H9 (cell line): ENCODE measurements at regions not wholly inside any gene's neighbourhood (a gene's known extent, or its start where the extent isn't known, plus 50 kb on each side); places are given as distances from the start of the nearest gene placed in this dataset.

Source experiments
- DNase-seq: peaks from one replicate; pipeline ENCODE4 v3.0.0-alpha.2; 2017
- H2AFZ ChIP-seq: one replicate; pipeline ENCODE4 v1.6.1; 2013; ENCODE audit warnings: mild to moderate bottlenecking, low read length, control low read depth, moderate library complexity
- H2AK5ac ChIP-seq: 2 replicates; pipeline ENCODE4 v1.6.1; 2013; ENCODE audit warnings: low read length, control low read depth, mixed read lengths; ENCODE audit not compliant: insufficient read length
- H2BK120ac ChIP-seq: one replicate; pipeline ENCODE4 v1.6.1; 2013; ENCODE audit warnings: low read depth, mild to moderate bottlenecking, low read length, control low read depth, inconsistent platforms; ENCODE audit not compliant: poor library complexity, severe bottlenecking
- H2BK12ac ChIP-seq: 2 replicates; pipeline ENCODE4 v1.6.1; 2013; ENCODE audit warnings: low read length, control low read depth, mixed read lengths, low read depth; ENCODE audit not compliant: insufficient read length
- H2BK15ac ChIP-seq: 2 replicates; pipeline ENCODE4 v1.6.1; 2013; ENCODE audit warnings: low read depth, low read length, control low read depth
- H2BK20ac ChIP-seq: one replicate; pipeline ENCODE4 v1.6.1; 2013; ENCODE audit warnings: low read depth, mild to moderate bottlenecking, low read length, control low read depth, inconsistent platforms; ENCODE audit not compliant: poor library complexity, severe bottlenecking
- H2BK5ac ChIP-seq: 2 replicates; pipeline ENCODE4 v1.6.1; 2013; ENCODE audit warnings: low read length, control low read depth, mixed read lengths; ENCODE audit not compliant: insufficient read length
- H3K14ac ChIP-seq: 2 replicates; pipeline ENCODE4 v1.6.1; 2013; ENCODE audit warnings: low read length, control low read depth; ENCODE audit not compliant: insufficient read depth
- H3K18ac ChIP-seq: 2 replicates; pipeline ENCODE4 v1.6.1; 2013; ENCODE audit warnings: low read depth, mild to moderate bottlenecking, mixed read lengths, low read length, control low read depth; ENCODE audit not compliant: insufficient read length
- H3K23ac ChIP-seq: 2 replicates; pipeline ENCODE4 v1.6.1; 2013; ENCODE audit warnings: low read length, control low read depth, mixed read lengths, low read depth; ENCODE audit not compliant: insufficient read length
- H3K23me2 ChIP-seq: 2 replicates; pipeline ENCODE4 v1.6.1; 2013; ENCODE audit warnings: low read depth, mild to moderate bottlenecking, mixed read lengths, low read length, control low read depth; ENCODE audit not compliant: insufficient read length, poor library complexity, severe bottlenecking
- H3K27ac ChIP-seq: 2 replicates; pipeline ENCODE4 v1.5.1; 2013; ENCODE audit warnings: low read length, control low read depth, mixed read lengths, low read depth; ENCODE audit not compliant: insufficient read length
- H3K27me3 ChIP-seq: 2 replicates; pipeline ENCODE4 v1.6.1; 2013; ENCODE audit warnings: low read length, control low read depth, inconsistent platforms; ENCODE audit not compliant: insufficient read depth
- H3K4ac ChIP-seq: 2 replicates; pipeline ENCODE4 v1.6.1; 2013; ENCODE audit warnings: low read depth, mild to moderate bottlenecking, control low read depth, inconsistent platforms, low read length, moderate library complexity
- H3K4me1 ChIP-seq: 2 replicates; pipeline ENCODE4 v1.6.1; 2013; ENCODE audit warnings: low read length, control low read depth, inconsistent platforms; ENCODE audit not compliant: insufficient read depth
- H3K4me2 ChIP-seq: 2 replicates; pipeline ENCODE4 v1.6.1; 2013; ENCODE audit warnings: low read length, control low read depth, mixed read lengths; ENCODE audit not compliant: insufficient read length, insufficient read depth
- H3K56ac ChIP-seq: 2 replicates; pipeline ENCODE4 v1.6.1; 2013; ENCODE audit warnings: low read depth, mild to moderate bottlenecking, mixed read lengths, low read length, control low read depth; ENCODE audit not compliant: insufficient read length
- H3K79me1 ChIP-seq: 2 replicates; pipeline ENCODE4 v1.6.1; 2013; ENCODE audit warnings: low read depth, mild to moderate bottlenecking, moderate library complexity, low read length, control low read depth, inconsistent platforms; ENCODE audit not compliant: insufficient read depth, poor library complexity, severe bottlenecking
- H3K79me2 ChIP-seq: 2 replicates; pipeline ENCODE4 v1.6.1; 2013; ENCODE audit warnings: low read length, control low read depth, inconsistent platforms; ENCODE audit not compliant: insufficient read depth
- H3K9ac ChIP-seq: 2 replicates; pipeline ENCODE4 v1.6.1; 2013; ENCODE audit warnings: low read length, control low read depth, mixed read lengths; ENCODE audit not compliant: insufficient read length; ENCODE audit errors: extremely low read depth
- H3K9me3 ChIP-seq: one replicate; pipeline ENCODE4 v1.6.1; 2013; ENCODE audit warnings: low read depth, low read length, inconsistent platforms; ENCODE audit not compliant: control insufficient read depth
- H3T11ph ChIP-seq: one replicate; pipeline ENCODE4 v1.6.1; 2013; ENCODE audit warnings: mild to moderate bottlenecking, low read length, control low read depth, inconsistent platforms
- H4K20me1 ChIP-seq: one replicate; pipeline ENCODE4 v1.6.1; 2013; ENCODE audit not compliant: control insufficient read depth, insufficient read length, insufficient read depth
- H4K5ac ChIP-seq: 2 replicates; pipeline ENCODE4 v1.6.1; 2013; ENCODE audit warnings: low read depth, mild to moderate bottlenecking, mixed read lengths, low read length, control low read depth; ENCODE audit not compliant: insufficient read length
- H4K8ac ChIP-seq: replicated peaks from 2 replicates; pipeline ENCODE4 v1.6.1; 2013; ENCODE audit warnings: low read length, control low read depth, mixed read lengths, low read depth; ENCODE audit not compliant: insufficient read length
- H4K91ac ChIP-seq: 2 replicates; pipeline ENCODE4 v1.6.1; 2013; ENCODE audit warnings: low read depth, mild to moderate bottlenecking, moderate library complexity, mixed read lengths, low read length, control low read depth; ENCODE audit not compliant: insufficient read length
- H3K27ac Mint-ChIP-seq, 3 experiments: 2 replicates in 2 of 3; 3 replicates in 1 of 3; pipeline ENCODE4 v1.8.0; 2020 to 2021; ENCODE audit warnings: mixed read lengths in 3 of 3, mild to moderate bottlenecking in 1 of 3, moderate library complexity in 1 of 3
- H3K27me3 Mint-ChIP-seq: 2 replicates; pipeline ENCODE4 v1.8.0; 2021; ENCODE audit warnings: low read depth, mild to moderate bottlenecking, moderate library complexity, mixed read lengths
- H3K36me3 Mint-ChIP-seq, 3 experiments: 2 replicates in 2 of 3; 3 replicates in 1 of 3; pipeline ENCODE4 v1.8.0; 2020 to 2021; ENCODE audit warnings: low read depth in 3 of 3, mixed read lengths in 3 of 3; ENCODE audit not compliant: insufficient read depth in 1 of 3
- H3K4me1 Mint-ChIP-seq, 2 experiments: 2 replicates each; pipeline ENCODE4 v1.8.0; 2020; ENCODE audit warnings: mixed read lengths in 2 of 2
- H3K4me3 Mint-ChIP-seq, 2 experiments: 2 replicates in 1 of 2; 3 replicates in 1 of 2; pipeline ENCODE4 v1.8.0; 2020 to 2021; ENCODE audit warnings: mild to moderate bottlenecking in 2 of 2, mixed read lengths in 2 of 2, moderate library complexity in 1 of 2
- H3K9me3 Mint-ChIP-seq, 2 experiments: 2 replicates in 1 of 2; 3 replicates in 1 of 2; pipeline ENCODE4 v1.8.0; 2020; ENCODE audit warnings: mild to moderate bottlenecking in 2 of 2, mixed read lengths in 2 of 2, moderate library complexity in 1 of 2
- WGBS: extraction: QIAGEN DNeasy Blood & Tissue Kit; methylation state at CpG from one replicate; pipeline ENCODE4 v1.1.7; 2013; ENCODE audit warnings: missing lambda C conversion rate, low lambda C conversion rate, mixed read lengths; ENCODE audit not compliant: insufficient read length; ENCODE audit errors: extremely low coverage; 5-methylcytosine and 5-hydroxymethylcytosine counted together
- TF ChIP-seq, protein P1 (sequence below): fragments of 200-600 bp; sonication (generic); conservative IDR thresholded peaks from 3 replicates; pipeline ENCODE4 v1.8.0; 2021; ENCODE audit warnings: antibody characterized with exemption, mild to moderate bottlenecking

DNA sequence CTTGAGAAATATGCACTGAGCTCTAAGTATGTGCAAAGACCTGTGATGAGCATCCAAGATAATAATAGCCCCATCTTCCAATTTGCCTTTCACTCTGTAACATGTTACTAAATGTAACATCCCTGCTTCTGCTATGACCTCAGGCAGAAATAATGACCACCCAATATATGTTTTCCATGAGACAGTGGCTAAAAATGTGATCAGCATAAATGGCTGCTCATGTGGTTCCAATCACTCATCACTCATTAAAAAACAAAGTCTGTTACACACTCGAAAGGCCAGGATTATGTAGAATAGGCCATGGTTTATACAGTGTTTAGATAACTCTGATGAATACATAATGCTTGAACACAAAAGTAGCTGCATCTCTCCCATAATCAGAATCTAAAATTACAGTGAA lies 71.4 kb upstream of the MOCS2 start:
- Histone ChIP-seq H2AFZ (no peak overlapping the region), H3K14ac (no peak overlapping the region), H2BK5ac (no peak overlapping the region), H2BK20ac (no peak overlapping the region), H3K23me2 (no peaks in the 10 kb centered on the region), H4K8ac (no peak overlapping the region), H3K9me3 (no peaks in the 10 kb centered on the region), H2BK15ac (no peak overlapping the region), H3K4me2 (no peak overlapping the region), H3K4me1 (no peaks in the 10 kb centered on the region), H3T11ph (no peak overlapping the region), H4K91ac (no peak overlapping the region), H4K20me1 (no peaks in the 10 kb centered on the region), H3K18ac (no peak overlapping the region), H2AK5ac (no peak overlapping the region), H3K4ac (no peak overlapping the region), H3K79me1 (no peaks in the 10 kb centered on the region), H3K9ac (no peak overlapping the region), H3K27ac (no peak overlapping the region), H4K5ac (no peak overlapping the region), H2BK12ac (no peak overlapping the region), H2BK120ac (no peak overlapping the region), H3K56ac (no peak overlapping the region), H3K27me3 (no peaks in the 10 kb centered on the region), H3K23ac (no peak overlapping the region), H3K79me2 (no peaks in the 10 kb centered on the region)
- no peak overlapping the region for H3K4me3 Mint-ChIP-seq
- H3K4me1 Mint-ChIP-seq: no peaks in the 10 kb centered on the region; a peak in 1 of 4 replicates
- H3K27ac Mint-ChIP-seq: no peak overlapping the region
- no peaks in the 10 kb centered on the region for H3K27me3 Mint-ChIP-seq
- no peaks in the 10 kb centered on the region for H3K36me3 Mint-ChIP-seq
- H3K9me3 Mint-ChIP-seq: peaks cover 2 to 4% of the 10 kb centered on the region in 2 experiments; a peak in 2 of 5 replicates
- TF ChIP-seq, protein P1, sequence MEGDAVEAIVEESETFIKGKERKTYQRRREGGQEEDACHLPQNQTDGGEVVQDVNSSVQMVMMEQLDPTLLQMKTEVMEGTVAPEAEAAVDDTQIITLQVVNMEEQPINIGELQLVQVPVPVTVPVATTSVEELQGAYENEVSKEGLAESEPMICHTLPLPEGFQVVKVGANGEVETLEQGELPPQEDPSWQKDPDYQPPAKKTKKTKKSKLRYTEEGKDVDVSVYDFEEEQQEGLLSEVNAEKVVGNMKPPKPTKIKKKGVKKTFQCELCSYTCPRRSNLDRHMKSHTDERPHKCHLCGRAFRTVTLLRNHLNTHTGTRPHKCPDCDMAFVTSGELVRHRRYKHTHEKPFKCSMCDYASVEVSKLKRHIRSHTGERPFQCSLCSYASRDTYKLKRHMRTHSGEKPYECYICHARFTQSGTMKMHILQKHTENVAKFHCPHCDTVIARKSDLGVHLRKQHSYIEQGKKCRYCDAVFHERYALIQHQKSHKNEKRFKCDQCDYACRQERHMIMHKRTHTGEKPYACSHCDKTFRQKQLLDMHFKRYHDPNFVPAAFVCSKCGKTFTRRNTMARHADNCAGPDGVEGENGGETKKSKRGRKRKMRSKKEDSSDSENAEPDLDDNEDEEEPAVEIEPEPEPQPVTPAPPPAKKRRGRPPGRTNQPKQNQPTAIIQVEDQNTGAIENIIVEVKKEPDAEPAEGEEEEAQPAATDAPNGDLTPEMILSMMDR: no peak
- WGBS: no CpG with 5 or more reads among the region's 1 CpG
- DNase-seq: no peak
